Nephron progenitor cell (in vitro differentiated cells): ENCODE measurements at regions not wholly inside any gene's neighbourhood (a gene's known extent, or its start where the extent isn't known, plus 50 kb on each side); places are given as distances from the start of the nearest gene placed in this dataset.

Experiments used
- DNase-seq: peaks from one replicate; pipeline ENCODE4 v3.0.0; 2021
- H3K27ac Mint-ChIP-seq: 2 replicates; pipeline ENCODE4 v1.8.0; 2021; ENCODE audit warnings: mild to moderate bottlenecking, moderate library complexity, mixed read lengths
- H3K27me3 Mint-ChIP-seq: 2 replicates; pipeline ENCODE4 v1.8.0; 2021; ENCODE audit warnings: mild to moderate bottlenecking, low read depth, mixed read lengths; ENCODE audit not compliant: poor library complexity
- H3K36me3 Mint-ChIP-seq: 2 replicates; pipeline ENCODE4 v1.8.0; 2021; ENCODE audit warnings: low read depth, mixed read lengths
- H3K4me1 Mint-ChIP-seq: 2 replicates; pipeline ENCODE4 v1.8.0; 2021; ENCODE audit warnings: mixed read lengths
- H3K4me3 Mint-ChIP-seq: 2 replicates; pipeline ENCODE4 v1.8.0; 2021; ENCODE audit warnings: mild to moderate bottlenecking, moderate library complexity, mixed read lengths
- H3K9me3 Mint-ChIP-seq: 2 replicates; pipeline ENCODE4 v1.8.0; 2021; ENCODE audit warnings: mild to moderate bottlenecking, moderate library complexity, mixed read lengths
- CTCF ChIP-seq: fragments of 200-600 bp; sonication (generic); IDR thresholded peaks from 2 replicates; pipeline ENCODE4 v1.5.0; 2021; ENCODE audit warnings: antibody characterized with exemption

GRCh38 chr17:79280010-79280409, 205.4 kb downstream of the ENGASE start:
- no peak for TF ChIP-seq CTCF
- H3K27me3 Mint-ChIP-seq: peaks cover 37% of the 10 kb centered on the region
- no peaks in the 10 kb centered on the region for H3K9me3 Mint-ChIP-seq
- H3K4me3 Mint-ChIP-seq: no peak overlapping the region
- H3K27ac Mint-ChIP-seq: no peak overlapping the region
- peaks cover 47% of the 10 kb centered on the region for H3K4me1 Mint-ChIP-seq
- H3K36me3 Mint-ChIP-seq: no peaks in the 10 kb centered on the region
- no peak for DNase-seq

- H3K27me3 Mint-ChIP-seq: peaks cover 32% of the 10 kb centered on the region
- no peak overlapping the region for H3K27ac Mint-ChIP-seq
- no peaks in the 10 kb centered on the region for H3K9me3 Mint-ChIP-seq
- peaks cover 53% of the 10 kb centered on the region for H3K4me1 Mint-ChIP-seq
- TF ChIP-seq CTCF: no peak
- no peaks in the 10 kb centered on the region for H3K36me3 Mint-ChIP-seq
- DNase-seq: no peak
- no peak overlapping the region for H3K4me3 Mint-ChIP-seq
Measured at GRCh38 chr17:79279320-79279719, 204.7 kb downstream of the ENGASE start.

GRCh38 chr17:79276821-79277220, 202.2 kb downstream of the ENGASE start:
- Mint-ChIP-seq H3K27ac (no peak overlapping the region), H3K4me3 (no peak overlapping the region), H3K36me3 (no peaks in the 10 kb centered on the region), H3K27me3 (peaks cover 21% of the 10 kb centered on the region), H3K4me1 (peaks cover 49% of the 10 kb centered on the region), H3K9me3 (no peaks in the 10 kb centered on the region)
- DNase-seq: no peak
- TF ChIP-seq CTCF: no peak

- no peaks in the 10 kb centered on the region for H3K36me3 Mint-ChIP-seq
- no peak overlapping the region for H3K27ac Mint-ChIP-seq
- TF ChIP-seq CTCF: no peak
- H3K27me3 Mint-ChIP-seq: peaks cover 35% of the 10 kb centered on the region
- peaks cover 32% of the 10 kb centered on the region for H3K4me1 Mint-ChIP-seq
- no peaks in the 10 kb centered on the region for H3K9me3 Mint-ChIP-seq
- no peak overlapping the region for H3K4me3 Mint-ChIP-seq
- DNase-seq: no peak
Measured at GRCh38 chr17:79273660-79274059, 199.0 kb downstream of the ENGASE start.

GRCh38 chr17:79272666-79273219, 198.1 kb downstream of the ENGASE start:
- no peak overlapping the region for H3K27ac Mint-ChIP-seq
- H3K4me1 Mint-ChIP-seq: peaks cover 31% of the 10 kb centered on the region
- no peak overlapping the region for H3K4me3 Mint-ChIP-seq
- H3K9me3 Mint-ChIP-seq: no peaks in the 10 kb centered on the region
- no peak for TF ChIP-seq CTCF
- DNase-seq: no peak
- H3K36me3 Mint-ChIP-seq: no peaks in the 10 kb centered on the region
- H3K27me3 Mint-ChIP-seq: peaks cover 45% of the 10 kb centered on the region

GRCh38 chr17:79272220-79272619, 197.6 kb downstream of the ENGASE start:
- peaks cover 26% of the 10 kb centered on the region for H3K4me1 Mint-ChIP-seq
- H3K27ac Mint-ChIP-seq: no peak overlapping the region
- H3K9me3 Mint-ChIP-seq: no peaks in the 10 kb centered on the region
- no peak for DNase-seq
- peaks cover 49% of the 10 kb centered on the region for H3K27me3 Mint-ChIP-seq
- TF ChIP-seq CTCF: no peak
- no peak overlapping the region for H3K4me3 Mint-ChIP-seq
- no peaks in the 10 kb centered on the region for H3K36me3 Mint-ChIP-seq
